Progenitor cell of endocrine pancreas (in vitro differentiated cells): ENCODE measurements at regions not wholly inside any gene's neighbourhood (a gene's known extent, or its start where the extent isn't known, plus 50 kb on each side); places are given as distances from the start of the nearest gene placed in this dataset.

Experiments used
- DNase-seq: peaks from one replicate; pipeline ENCODE4 v3.0.0; 2021; ENCODE audit warnings: low spot score; ENCODE audit not compliant: unreplicated experiment
- H3K27ac Mint-ChIP-seq: 2 replicates; pipeline ENCODE4 v1.8.0; 2021; ENCODE audit warnings: mild to moderate bottlenecking, moderate library complexity, mixed read lengths
- H3K27me3 Mint-ChIP-seq: 2 replicates; pipeline ENCODE4 v1.8.0; 2021; ENCODE audit warnings: mixed read lengths
- H3K36me3 Mint-ChIP-seq: 2 replicates; pipeline ENCODE4 v1.8.0; 2022; ENCODE audit warnings: mixed read lengths; ENCODE audit not compliant: insufficient read depth
- H3K4me1 Mint-ChIP-seq: 2 replicates; pipeline ENCODE4 v1.8.0; 2021; ENCODE audit warnings: low read depth, mixed read lengths
- H3K4me3 Mint-ChIP-seq: 2 replicates; pipeline ENCODE4 v1.8.0; 2021; ENCODE audit warnings: low read depth, mild to moderate bottlenecking, moderate library complexity, mixed read lengths
- H3K9me3 Mint-ChIP-seq: 2 replicates; pipeline ENCODE4 v1.8.0; 2021; ENCODE audit warnings: low read depth, mixed read lengths
- TF ChIP-seq, protein P1 (sequence below): fragments of 200-600 bp; sonication (generic); IDR thresholded peaks from one replicate; pipeline ENCODE4 v1.5.0; 2021; ENCODE audit warnings: antibody characterized with exemption, mild to moderate bottlenecking; ENCODE audit not compliant: unreplicated experiment

DNA sequence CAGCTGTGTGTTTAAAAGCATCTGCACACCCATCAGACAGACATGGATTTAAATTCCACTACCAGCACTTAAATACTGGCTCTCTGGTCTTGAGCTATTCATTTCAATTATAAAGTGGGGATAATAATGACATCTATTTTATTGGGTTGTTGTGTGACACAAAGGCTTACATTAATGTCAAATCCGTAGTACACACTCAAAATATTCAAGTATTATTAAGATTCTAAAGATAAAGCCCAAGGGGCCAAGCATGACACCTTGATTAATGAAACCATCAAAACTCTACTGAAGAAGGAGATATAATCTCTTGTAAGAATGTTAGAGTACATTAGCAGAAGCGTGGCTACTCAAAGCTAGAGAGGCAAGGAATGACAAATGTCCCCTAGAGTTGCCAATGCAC is 743.0 kb downstream of the KCTD16 start:
- Mint-ChIP-seq H3K4me1 (no peaks in the 10 kb centered on the region), H3K36me3 (no peaks in the 10 kb centered on the region), H3K9me3 (peaks cover 6% of the 10 kb centered on the region), H3K4me3 (no peak overlapping the region), H3K27me3 (no peaks in the 10 kb centered on the region), H3K27ac (no peak overlapping the region)
- no peak for DNase-seq
- TF ChIP-seq, protein P1, sequence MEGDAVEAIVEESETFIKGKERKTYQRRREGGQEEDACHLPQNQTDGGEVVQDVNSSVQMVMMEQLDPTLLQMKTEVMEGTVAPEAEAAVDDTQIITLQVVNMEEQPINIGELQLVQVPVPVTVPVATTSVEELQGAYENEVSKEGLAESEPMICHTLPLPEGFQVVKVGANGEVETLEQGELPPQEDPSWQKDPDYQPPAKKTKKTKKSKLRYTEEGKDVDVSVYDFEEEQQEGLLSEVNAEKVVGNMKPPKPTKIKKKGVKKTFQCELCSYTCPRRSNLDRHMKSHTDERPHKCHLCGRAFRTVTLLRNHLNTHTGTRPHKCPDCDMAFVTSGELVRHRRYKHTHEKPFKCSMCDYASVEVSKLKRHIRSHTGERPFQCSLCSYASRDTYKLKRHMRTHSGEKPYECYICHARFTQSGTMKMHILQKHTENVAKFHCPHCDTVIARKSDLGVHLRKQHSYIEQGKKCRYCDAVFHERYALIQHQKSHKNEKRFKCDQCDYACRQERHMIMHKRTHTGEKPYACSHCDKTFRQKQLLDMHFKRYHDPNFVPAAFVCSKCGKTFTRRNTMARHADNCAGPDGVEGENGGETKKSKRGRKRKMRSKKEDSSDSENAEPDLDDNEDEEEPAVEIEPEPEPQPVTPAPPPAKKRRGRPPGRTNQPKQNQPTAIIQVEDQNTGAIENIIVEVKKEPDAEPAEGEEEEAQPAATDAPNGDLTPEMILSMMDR = no peak

DNA sequence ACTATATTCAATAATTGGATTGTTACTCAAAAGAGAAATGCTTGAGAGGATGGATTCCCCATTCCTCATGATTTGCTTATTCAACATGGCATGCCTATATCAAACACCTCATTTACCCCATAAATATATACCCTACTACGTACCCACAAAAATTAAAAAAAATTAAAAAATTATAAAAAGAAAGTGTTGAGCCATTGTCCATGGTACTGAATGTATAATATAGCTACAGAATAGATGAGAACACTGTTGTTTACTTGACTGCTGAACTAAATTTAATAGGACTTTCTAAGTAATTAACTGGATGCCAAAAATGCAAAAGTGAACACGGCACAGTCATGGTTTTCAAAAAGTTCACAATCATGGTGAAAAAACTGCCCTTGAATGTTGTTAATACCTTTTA is 725.8 kb downstream of the KCTD16 start:
- Mint-ChIP-seq H3K9me3 (peaks cover 5% of the 10 kb centered on the region), H3K36me3 (no peaks in the 10 kb centered on the region), H3K27ac (no peak overlapping the region), H3K27me3 (no peaks in the 10 kb centered on the region), H3K4me1 (no peaks in the 10 kb centered on the region), H3K4me3 (no peak overlapping the region)
- DNase-seq = no peak
- TF ChIP-seq, protein P1 = no peak

DNA sequence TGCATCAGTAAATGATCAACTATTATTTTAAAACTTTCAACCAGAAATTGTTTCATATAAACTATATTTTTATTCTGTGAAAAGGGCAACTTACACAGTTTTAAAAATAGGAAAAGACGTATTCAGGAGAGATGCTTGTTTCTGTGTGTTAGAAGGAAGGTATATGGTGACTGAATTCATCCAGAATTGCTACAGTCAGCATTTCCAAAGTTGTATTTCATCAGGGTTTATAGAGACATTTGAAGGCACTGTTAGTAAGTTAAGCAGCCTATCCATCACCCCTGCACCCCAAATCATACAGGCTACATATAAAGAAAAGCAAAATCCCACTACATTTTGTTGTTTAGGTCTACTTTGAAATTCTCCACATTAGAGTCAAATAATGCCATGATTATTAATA is 716.0 kb downstream of the KCTD16 start:
- Mint-ChIP-seq H3K27me3 (no peaks in the 10 kb centered on the region), H3K27ac (no peak overlapping the region), H3K4me3 (no peak overlapping the region), H3K4me1 (no peaks in the 10 kb centered on the region), H3K36me3 (no peaks in the 10 kb centered on the region), H3K9me3 (no peaks in the 10 kb centered on the region)
- TF ChIP-seq, protein P1 = no peak
- no peak for DNase-seq

DNA sequence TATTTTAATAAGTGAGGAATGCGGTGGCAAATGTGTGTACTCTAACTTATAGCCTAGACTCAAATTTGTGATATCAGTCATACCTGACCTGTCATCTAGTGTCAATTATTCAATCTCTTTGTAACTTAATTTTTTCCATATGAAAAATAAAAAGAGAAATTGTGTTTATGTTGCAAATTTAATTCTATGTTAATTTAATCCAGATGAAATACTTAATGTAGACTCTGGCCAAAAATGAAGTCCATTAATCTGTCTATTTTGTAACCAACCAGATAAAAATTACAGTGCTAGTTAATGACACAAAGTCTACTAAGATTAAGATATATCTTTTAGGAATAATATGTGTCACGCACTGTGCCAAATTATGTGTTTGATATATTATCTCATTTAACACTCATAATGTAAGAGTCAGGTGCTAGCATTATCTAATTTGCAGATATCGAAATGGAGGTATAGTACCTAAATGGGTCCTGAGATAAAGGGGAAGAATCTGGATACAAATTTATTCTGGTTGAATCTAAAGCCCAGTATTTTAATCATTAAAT is 712.1 kb downstream of the KCTD16 start:
- no peak for DNase-seq
- Mint-ChIP-seq H3K4me1 (no peaks in the 10 kb centered on the region), H3K36me3 (no peaks in the 10 kb centered on the region), H3K27me3 (no peaks in the 10 kb centered on the region), H3K9me3 (no peaks in the 10 kb centered on the region), H3K27ac (no peak overlapping the region), H3K4me3 (no peak overlapping the region)
- TF ChIP-seq, protein P1 = no peak

DNA sequence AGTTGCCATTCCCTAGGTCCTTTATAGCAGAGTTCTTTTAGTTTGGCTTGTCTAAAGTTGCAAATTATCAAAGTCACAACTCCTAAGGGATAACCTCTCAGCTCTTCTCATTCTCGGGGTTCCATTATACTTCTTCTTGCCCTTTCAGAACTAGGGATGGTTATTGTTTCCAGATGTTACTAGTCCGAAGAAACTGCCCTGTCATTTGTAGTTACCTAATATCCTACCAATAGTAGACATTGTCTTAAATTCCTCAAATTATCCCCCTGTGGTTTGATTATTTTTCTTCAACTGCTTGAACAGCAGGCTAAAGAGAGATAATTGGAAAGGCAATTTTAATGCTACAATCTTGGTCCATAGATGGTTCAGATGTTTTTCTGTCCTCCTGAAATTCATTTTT is 709.8 kb downstream of the KCTD16 start:
- Mint-ChIP-seq H3K9me3 (no peaks in the 10 kb centered on the region), H3K36me3 (no peaks in the 10 kb centered on the region), H3K4me1 (no peaks in the 10 kb centered on the region), H3K27ac (no peak overlapping the region), H3K4me3 (no peak overlapping the region), H3K27me3 (no peaks in the 10 kb centered on the region)
- no peak for DNase-seq
- TF ChIP-seq, protein P1 = no peak
